Aorta (tissue), 5 donors: ENCODE measurements at regions not wholly inside any gene's neighbourhood (a gene's known extent, or its start where the extent isn't known, plus 50 kb on each side); places are given as distances from the start of the nearest gene placed in this dataset.

Source experiments
- ATAC-seq: fragments of 200-7000 bp; cut with Tn5 transposase; one replicate; pipeline ENCODE4 v1.9.1; 2022; ENCODE audit warnings: moderate library complexity; ENCODE audit not compliant: low FRiP score
- DNase-seq, 2 donors: peaks; one replicate each; pipeline ENCODE4 v3.0.0-alpha.2; 2020
- H3K27ac ChIP-seq, 2 donors: one replicate each; pipeline ENCODE4 v1.5.1; 2013; ENCODE audit warnings: low read length in 2 of 2, mild to moderate bottlenecking in 2 of 2, moderate library complexity in 2 of 2, control low read depth in 1 of 2, inconsistent platforms in 1 of 2, low read depth in 1 of 2
- H3K27me3 ChIP-seq, 2 donors: one replicate each; pipeline ENCODE4 v1.6.1; 2013; ENCODE audit warnings: control low read depth in 1 of 2, low read length in 1 of 2, mild to moderate bottlenecking in 1 of 2, moderate library complexity in 1 of 2; ENCODE audit not compliant: insufficient read depth in 2 of 2, control insufficient read depth in 1 of 2
- H3K36me3 ChIP-seq, 2 donors: one replicate each; pipeline ENCODE4 v1.6.1; 2013; ENCODE audit warnings: control low read depth in 1 of 2, low read length in 1 of 2, mild to moderate bottlenecking in 1 of 2; ENCODE audit not compliant: insufficient read depth in 2 of 2, control insufficient read depth in 1 of 2
- H3K4me1 ChIP-seq, 2 donors: one replicate each; pipeline ENCODE4 v1.6.1; 2013; ENCODE audit warnings: low read length in 2 of 2, control low read depth in 1 of 2, mild to moderate bottlenecking in 1 of 2, moderate library complexity in 1 of 2; ENCODE audit not compliant: insufficient read depth in 2 of 2, control insufficient read depth in 1 of 2
- H3K4me3 ChIP-seq, 2 donors: one replicate each; pipeline ENCODE4 v1.5.1; 2013; ENCODE audit warnings: low read length in 2 of 2, control low read depth in 1 of 2, mild to moderate bottlenecking in 1 of 2
- H3K9me3 ChIP-seq: one replicate; pipeline ENCODE4 v1.6.1; 2013; ENCODE audit warnings: mild to moderate bottlenecking, low read length; ENCODE audit not compliant: control insufficient read depth
- WGBS, 2 donors: extraction: QIAGEN DNeasy Blood & Tissue Kit; methylation state at CpG; one replicate each; pipeline ENCODE4 v1.1.7; 2013; 5-methylcytosine and 5-hydroxymethylcytosine counted together
- intact Hi-C, 2 donors: fragments of 100-400 bp; cut with DNase I; formaldehyde crosslinking; loops; one replicate each; pipeline versions ENCODE4 v1.14.2 to v1.15.0; 2022
- donor health status: healthy with polysubstance abuse.
- donor health status: Bipolar disorder and iron deficiency.
- donor health status: DM: no; HTN: no; CAD: no.
- donor health status: DM: no; HTN: no; CAD: no.
- donor health status: DM: yes; HTN: yes; CAD: no.

DNA sequence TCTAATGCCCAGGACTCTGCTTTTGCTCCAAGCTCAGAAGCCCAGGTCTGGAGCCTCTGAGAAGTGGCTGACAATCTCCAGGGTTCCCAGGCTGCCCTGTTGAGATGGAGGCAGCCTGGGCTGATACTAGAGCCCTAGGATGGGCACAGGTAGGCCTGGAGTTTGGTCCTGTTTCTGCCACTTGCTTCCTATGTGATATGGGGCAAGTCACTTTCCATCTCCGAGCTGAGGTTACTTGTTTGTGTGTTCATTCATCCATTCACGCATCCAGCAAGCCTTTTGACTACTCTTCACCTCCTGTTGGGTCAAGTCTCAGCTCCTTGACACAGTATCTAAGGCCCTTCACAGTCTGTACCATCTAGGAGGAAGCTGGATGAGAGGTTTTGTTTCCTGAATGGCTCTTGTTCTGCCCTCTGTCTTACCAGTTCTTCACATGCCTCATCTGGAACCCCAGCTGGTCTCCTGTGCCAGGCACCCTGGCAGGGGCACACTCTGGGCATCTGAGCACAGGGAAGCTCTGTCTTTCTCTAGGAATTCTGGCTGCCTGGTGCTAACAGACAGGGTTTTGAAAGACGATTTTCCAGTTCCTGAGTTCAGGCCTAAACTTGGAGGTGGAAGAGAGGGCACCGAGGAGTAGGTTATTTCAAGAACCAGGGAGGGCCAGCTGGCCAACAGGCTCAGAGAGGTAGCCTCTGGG, 53.2 kb upstream of the AMPD3 start:
- ATAC-seq (no peak), DNase-seq (no peak)
- Histone ChIP-seq H3K4me1 (no peaks in the 10 kb centered on the region), H3K36me3 (no peaks in the 10 kb centered on the region), H3K27me3 (no peaks in the 10 kb centered on the region), H3K4me3 (no peak overlapping the region), H3K9me3 (no peaks in the 10 kb centered on the region), H3K27ac (no peak overlapping the region)
- 54 to 61% methylated on average over 4 of the region's 4 CpGs for WGBS, 2 donors
- intact Hi-C loops: loop anchor here (10.0 kb wide), 2 partner anchors 113 to 253 kb away; no protein-coding TSS in a partner anchor
